PC-3 (cell line): ENCODE measurements at regions not wholly inside any gene's neighbourhood (a gene's known extent, or its start where the extent isn't known, plus 50 kb on each side); places are given as distances from the start of the nearest gene placed in this dataset.

Source experiments
- ATAC-seq: fragments of 200-7000 bp; cut with Tn5 transposase; 2 replicates; pipeline ENCODE4 v1.9.1; 2020; ENCODE audit warnings: mild to moderate bottlenecking, moderate library complexity
- BruUV-seq: library from RNA; stranded (reverse); fragments of 400-500 nt; replicated peaks from 2 replicates; lab custom pipeline; 2021; lab: Mats Ljungman, UMichigan
- CTCF ChIA-PET: fragments of 300-600 bp; sonication (Branson Sonifier 250); formaldehyde crosslinking; loops from one replicate; lab custom pipeline; 2022; ENCODE audit warnings: antibody characterized with exemption; lab: Charles Lee
- POLR2A ChIA-PET: fragments of 300-600 bp; sonication (Branson Sonifier 250); formaldehyde crosslinking; loops from one replicate; lab custom pipeline; 2022; ENCODE audit warnings: antibody characterized with exemption; ENCODE audit not compliant: unreplicated experiment; lab: Charles Lee
- DNase-seq: peaks from one replicate; pipeline ENCODE4 v3.0.0-alpha.2; 2015
- H2AFZ ChIP-seq: fragments of 300-600 bp; sonication (generic); 2 replicates; pipeline ENCODE4 v1.6.0; 2016; ENCODE audit warnings: antibody characterized with exemption, low read length
- H3F3A ChIP-seq: fragments of 300-600 bp; sonication (generic); one replicate; pipeline ENCODE4 v1.6.0; 2017; ENCODE audit warnings: antibody characterized with exemption, low read length, control low read depth, mild to moderate bottlenecking; ENCODE audit not compliant: unreplicated experiment
- H3K27ac ChIP-seq: fragments of 300-600 bp; sonication (generic); 2 replicates; pipeline ENCODE4 v1.5.1; 2016; ENCODE audit warnings: mild to moderate bottlenecking, low read length
- H3K27me3 ChIP-seq: fragments of 300-600 bp; sonication (generic); 2 replicates; pipeline ENCODE4 v1.6.1; 2016; ENCODE audit warnings: low read length, mixed read lengths
- H3K36me3 ChIP-seq: fragments of 300-600 bp; sonication (generic); 2 replicates; pipeline ENCODE4 v1.6.1; 2016; ENCODE audit warnings: low read depth, mixed run types, low read length, mixed read lengths
- H3K4me1 ChIP-seq: fragments of 300-600 bp; sonication (generic); 2 replicates; pipeline ENCODE4 v1.5.1; 2016; ENCODE audit warnings: low read length; ENCODE audit not compliant: insufficient read depth
- H3K4me2 ChIP-seq: fragments of 300-600 bp; sonication (generic); 2 replicates; pipeline ENCODE4 v1.6.0; 2016; ENCODE audit warnings: low read length
- H3K4me3 ChIP-seq: fragments of 300-600 bp; sonication (generic); 2 replicates; pipeline ENCODE4 v1.5.1; 2016; ENCODE audit warnings: mild to moderate bottlenecking, low read length, mixed read lengths
- H3K79me2 ChIP-seq: fragments of 300-600 bp; sonication (generic); 2 replicates; pipeline ENCODE4 v1.6.1; 2017; ENCODE audit warnings: low read length, mixed read lengths
- H3K9ac ChIP-seq: fragments of 300-600 bp; sonication (generic); 2 replicates; pipeline ENCODE4 v1.6.0; 2016; ENCODE audit warnings: mild to moderate bottlenecking, low read length
- H3K9me2 ChIP-seq: fragments of 300-600 bp; sonication (generic); replicated peaks from 2 replicates; pipeline ENCODE4 v1.6.1; 2016; ENCODE audit warnings: mixed run types, low read length, mixed read lengths
- H3K9me3 ChIP-seq: fragments of 300-600 bp; sonication (generic); 2 replicates; pipeline ENCODE4 v1.6.1; 2016; ENCODE audit warnings: low read length, mixed read lengths
- H4K20me1 ChIP-seq: fragments of 300-600 bp; sonication (generic); 2 replicates; pipeline ENCODE4 v1.6.1; 2016; ENCODE audit warnings: low read length, mixed read lengths
- EZH2 ChIP-seq: fragments of 300-600 bp; sonication (generic); IDR thresholded peaks from one replicate; pipeline ENCODE4 v1.6.1; 2017; ENCODE audit warnings: antibody characterized with exemption, mild to moderate bottlenecking, low read length; ENCODE audit not compliant: unreplicated experiment
- EZH2phosphoT487 ChIP-seq: fragments of 300-600 bp; sonication (generic); IDR thresholded peaks from 2 replicates; pipeline ENCODE4 v1.6.1; 2018; ENCODE audit warnings: mild to moderate bottlenecking, antibody characterized with exemption, low read length, borderline replicate concordance
- intact Hi-C: fragments of 100-400 bp; cut with micrococcal nuclease; formaldehyde crosslinking; loops from 2 replicates; pipeline ENCODE4 v1.9.0; 2023
- TF ChIP-seq, protein P1 (sequence below): fragments of 300-600 bp; sonication (generic); conservative IDR thresholded peaks from 2 replicates; pipeline ENCODE4 v1.5.1; 2017; ENCODE audit warnings: antibody characterized with exemption, low read depth, mild to moderate bottlenecking, low read length

DNA sequence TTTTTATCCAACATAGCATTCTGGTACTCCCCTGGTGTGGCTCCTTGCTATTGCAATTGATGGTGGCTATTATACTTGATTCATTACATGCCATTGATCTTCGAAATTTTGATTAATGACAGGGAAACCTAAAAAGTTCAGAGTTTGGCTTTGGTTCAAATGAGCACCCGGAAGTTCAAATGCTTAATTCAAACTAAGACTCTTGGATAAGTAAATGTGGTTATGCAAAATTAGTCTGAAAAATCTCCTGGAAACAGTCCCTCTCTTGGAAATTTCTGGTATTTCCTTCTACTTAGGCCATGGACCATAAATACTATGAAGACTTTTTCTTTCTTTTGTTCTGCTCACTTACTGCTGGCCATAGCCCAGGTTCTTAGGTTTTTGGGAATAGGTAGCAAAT is 65.3 kb upstream of the SMIM21 start:
- CTCF ChIA-PET: no interaction called here
- H4K20me1 ChIP-seq: no peaks in the 10 kb centered on the region
- no peaks in the 10 kb centered on the region for H3K36me3 ChIP-seq
- no TSS peak for BruUV-seq
- H3K4me1 ChIP-seq: peaks cover 25% of the 10 kb centered on the region
- H3F3A ChIP-seq: peaks cover 5% of the 10 kb centered on the region
- DNase-seq (no peak), ATAC-seq (no peak)
- intact Hi-C loops: no loop called here
- no peak overlapping the region for H3K4me2 ChIP-seq
- POLR2A ChIA-PET: interaction anchor here (0.5 kb wide), 1 partner anchor 291 kb away, joined by 23 read pairs; no protein-coding TSS in a partner anchor
- no peaks in the 10 kb centered on the region for H3K9me3 ChIP-seq
- H3K27me3 ChIP-seq: peaks cover 26% of the 10 kb centered on the region
- H3K4me3 ChIP-seq: no peak overlapping the region
- no peak overlapping the region for H3K27ac ChIP-seq
- H3K79me2 ChIP-seq: no peaks in the 10 kb centered on the region
- no peak overlapping the region for H3K9ac ChIP-seq
- H2AFZ ChIP-seq: no peak overlapping the region
- H3K9me2 ChIP-seq: no peaks in the 10 kb centered on the region
- no peak for TF ChIP-seq EZH2
- TF ChIP-seq EZH2phosphoT487: no peak
- TF ChIP-seq, protein P1, sequence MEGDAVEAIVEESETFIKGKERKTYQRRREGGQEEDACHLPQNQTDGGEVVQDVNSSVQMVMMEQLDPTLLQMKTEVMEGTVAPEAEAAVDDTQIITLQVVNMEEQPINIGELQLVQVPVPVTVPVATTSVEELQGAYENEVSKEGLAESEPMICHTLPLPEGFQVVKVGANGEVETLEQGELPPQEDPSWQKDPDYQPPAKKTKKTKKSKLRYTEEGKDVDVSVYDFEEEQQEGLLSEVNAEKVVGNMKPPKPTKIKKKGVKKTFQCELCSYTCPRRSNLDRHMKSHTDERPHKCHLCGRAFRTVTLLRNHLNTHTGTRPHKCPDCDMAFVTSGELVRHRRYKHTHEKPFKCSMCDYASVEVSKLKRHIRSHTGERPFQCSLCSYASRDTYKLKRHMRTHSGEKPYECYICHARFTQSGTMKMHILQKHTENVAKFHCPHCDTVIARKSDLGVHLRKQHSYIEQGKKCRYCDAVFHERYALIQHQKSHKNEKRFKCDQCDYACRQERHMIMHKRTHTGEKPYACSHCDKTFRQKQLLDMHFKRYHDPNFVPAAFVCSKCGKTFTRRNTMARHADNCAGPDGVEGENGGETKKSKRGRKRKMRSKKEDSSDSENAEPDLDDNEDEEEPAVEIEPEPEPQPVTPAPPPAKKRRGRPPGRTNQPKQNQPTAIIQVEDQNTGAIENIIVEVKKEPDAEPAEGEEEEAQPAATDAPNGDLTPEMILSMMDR: no peak

- H3F3A ChIP-seq: peaks cover 5% of the 10 kb centered on the region
- no peak overlapping the region for H3K9ac ChIP-seq
- no peaks in the 10 kb centered on the region for H3K9me3 ChIP-seq
- H3K27me3 ChIP-seq: peaks cover 13% of the 10 kb centered on the region
- intact Hi-C loops: no loop called here
- peaks cover 25% of the 10 kb centered on the region for H3K4me1 ChIP-seq
- TF ChIP-seq EZH2: no peak
- TF ChIP-seq, protein P1: no peak
- TF ChIP-seq EZH2phosphoT487: no peak
- POLR2A ChIA-PET: no interaction called here
- H3K4me3 ChIP-seq: no peak overlapping the region
- H3K27ac ChIP-seq: no peak overlapping the region
- no peaks in the 10 kb centered on the region for H4K20me1 ChIP-seq
- ATAC-seq (no peak), DNase-seq (no peak)
- H3K36me3 ChIP-seq: no peaks in the 10 kb centered on the region
- H3K79me2 ChIP-seq: no peaks in the 10 kb centered on the region
- H2AFZ ChIP-seq: no peak overlapping the region
- H3K9me2 ChIP-seq: no peaks in the 10 kb centered on the region
- BruUV-seq: no TSS peak
- 0 out of 2 replicates have a peak overlapping the region, but pooled peaks have one; percentile 27 for H3K4me2 ChIP-seq
- CTCF ChIA-PET: no interaction called here
Measured at GRCh38 chr18:75491361-75491760, 63.9 kb upstream of the SMIM21 start.

- POLR2A ChIA-PET: interaction anchor here (0.6 kb wide), 1 partner anchor 390 kb away, joined by 3 read pairs; no protein-coding TSS in a partner anchor
- Histone ChIP-seq H3K4me3 (no peak overlapping the region), H3K36me3 (no peaks in the 10 kb centered on the region), H2AFZ (peak overlapping the region; percentile 76), H3K4me2 (peak overlapping the region; percentile 62), H3F3A (peaks cover 5% of the 10 kb centered on the region), H3K9me2 (no peaks in the 10 kb centered on the region), H4K20me1 (no peaks in the 10 kb centered on the region), H3K9ac (0 out of 2 replicates have a peak overlapping the region, but pooled peaks have one; percentile 9), H3K79me2 (no peaks in the 10 kb centered on the region), H3K9me3 (no peaks in the 10 kb centered on the region), H3K4me1 (peaks cover 25% of the 10 kb centered on the region), H3K27ac (peak overlapping the region; percentile 67), H3K27me3 (0 out of 2 replicates have a peak, but pooled peaks cover under 1% of the 10 kb centered on the region)
- DNase-seq: peak; percentile 91
- CTCF ChIA-PET: no interaction called here
- intact Hi-C loops: no loop called here
- peak; percentile 99 for ATAC-seq
- BruUV-seq: no TSS peak
- TF ChIP-seq, protein P1: no peak
- TF ChIP-seq EZH2phosphoT487 (no peak), EZH2 (no peak)
Measured at GRCh38 chr18:75489493-75490190, 62.1 kb upstream of the SMIM21 start.
